SKM-1 treated with dmso at 0.1 percent for 144 hours (cell line): ENCODE measurements at regions not wholly inside any gene's neighbourhood (a gene's known extent, or its start where the extent isn't known, plus 50 kb on each side); places are given as distances from the start of the nearest gene placed in this dataset.
"Not testable (repeated sequence)": the region's sequence is repeated elsewhere in the genome, so short reads cannot be mapped to it uniquely, and the experiment has no call there.

Source experiments
- DNase-seq: peaks from one replicate; lab custom pipeline; 2025; ENCODE audit not compliant: unreplicated experiment; lab: John Stamatoyannopoulos, UW

DNA sequence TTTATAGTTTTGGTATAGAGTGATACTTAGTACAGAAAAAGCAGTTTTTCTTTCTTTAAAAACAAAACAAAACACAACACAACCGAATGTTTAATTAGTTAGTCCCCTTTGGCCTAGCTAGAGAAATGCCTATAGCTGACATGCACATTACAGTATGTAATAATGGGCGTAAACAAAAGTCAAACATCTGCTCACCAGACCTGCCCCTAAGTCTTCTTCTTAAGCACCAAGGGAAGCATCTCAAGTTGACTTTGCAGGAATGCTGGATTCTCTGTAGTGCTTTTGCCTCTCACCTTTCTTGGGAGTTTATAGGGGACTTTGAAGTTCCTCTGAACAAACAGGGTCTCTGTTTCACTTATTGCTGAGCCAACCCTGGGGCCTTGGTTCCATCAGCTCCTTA, 143.7 kb downstream of the TM2D1 start:
- DNase-seq = no peak

DNA sequence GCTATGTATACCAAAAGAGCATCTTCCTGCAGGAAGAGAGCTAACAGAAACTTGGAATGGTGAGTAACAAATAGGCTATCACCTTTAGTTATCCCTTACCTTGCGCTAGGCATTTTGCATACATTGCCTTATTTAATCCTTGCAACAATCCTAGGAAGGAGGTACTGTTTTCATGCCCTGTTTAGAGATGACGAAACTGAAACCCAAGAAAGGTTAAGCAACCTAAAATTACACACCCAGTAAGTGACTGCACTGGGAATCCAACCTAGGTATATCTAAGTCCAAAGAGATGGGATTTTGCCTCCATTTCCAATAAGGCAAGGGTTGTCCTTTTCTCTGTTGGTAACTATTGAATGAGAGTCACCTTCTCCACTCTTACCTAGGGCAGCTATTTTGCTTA, 144.5 kb downstream of the TM2D1 start:
- DNase-seq = no peak

DNA sequence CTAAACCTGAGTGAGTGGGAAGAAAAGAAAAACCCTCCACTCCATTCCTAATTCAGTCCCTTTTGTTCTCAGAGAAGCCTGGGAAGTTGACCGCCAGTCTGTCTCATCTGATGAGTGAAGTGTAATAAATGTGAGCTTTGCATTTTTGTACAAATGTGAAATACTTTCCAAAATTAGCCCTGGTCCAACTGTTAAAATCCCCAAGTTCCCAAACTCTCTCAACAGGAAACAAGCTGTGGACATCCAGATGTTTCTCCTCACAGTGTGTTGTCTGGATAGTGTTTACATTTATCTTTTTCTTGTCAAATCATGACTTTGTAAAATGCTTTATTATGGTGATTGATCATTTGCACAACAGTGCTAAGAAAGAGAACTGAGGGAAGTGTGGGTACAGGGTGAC, 145.1 kb downstream of the TM2D1 start:
- no peak for DNase-seq

DNA sequence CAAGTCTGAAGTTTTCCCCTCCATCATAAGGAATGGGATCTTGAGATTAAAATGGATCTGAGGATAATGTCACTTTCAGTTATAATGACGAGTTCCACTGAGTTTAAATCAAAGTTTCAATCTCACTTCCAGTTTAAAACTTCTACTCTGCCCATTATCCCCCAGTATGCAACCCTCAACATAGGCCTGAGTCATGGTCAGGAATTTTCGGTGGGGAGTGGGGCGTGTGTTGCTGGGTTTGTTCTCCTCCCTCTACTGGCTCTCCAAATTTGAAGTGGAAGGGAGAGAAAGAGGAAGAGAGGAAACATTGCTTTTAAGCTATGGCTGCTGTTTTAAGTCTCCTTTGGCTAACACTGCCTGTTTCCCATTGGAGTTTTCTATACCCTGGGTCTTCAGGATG, 152.9 kb downstream of the TM2D1 start:
- no peak for DNase-seq

DNA sequence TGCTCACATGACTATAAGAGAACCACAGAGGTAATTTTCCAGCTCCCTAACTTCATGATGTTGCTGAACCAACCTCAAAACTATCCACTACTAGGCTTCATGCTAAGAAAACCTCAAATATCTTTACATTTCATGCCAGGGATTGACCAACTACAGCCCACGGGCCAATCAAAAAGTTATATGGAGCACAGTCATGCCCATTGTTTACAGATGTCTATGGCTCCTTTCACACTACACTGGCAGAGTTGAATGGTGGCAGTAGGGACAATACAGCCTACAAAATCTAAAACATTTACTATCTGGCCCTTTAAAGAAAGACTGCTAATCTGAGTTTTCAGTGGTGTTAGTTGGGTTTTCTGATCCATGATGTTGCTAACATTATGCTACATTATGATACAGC, 154.8 kb downstream of the TM2D1 start:
- no peak for DNase-seq

DNA sequence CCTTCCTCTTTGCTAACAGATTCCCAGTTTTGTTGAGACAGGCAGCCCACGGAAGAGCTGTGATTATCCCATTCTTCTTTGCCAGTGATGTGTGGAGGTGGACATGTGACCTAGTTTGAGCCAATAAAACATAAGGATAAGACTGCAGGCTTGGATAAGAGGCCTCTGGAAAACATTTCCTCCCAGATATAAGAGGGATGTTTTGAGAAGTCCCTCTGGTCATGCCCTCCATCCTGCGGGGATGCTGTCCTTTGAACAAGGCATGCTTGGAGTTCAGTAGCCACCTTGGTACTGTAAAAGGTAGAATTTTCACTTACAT, 155.7 kb downstream of the TM2D1 start:
- no peak for DNase-seq

DNA sequence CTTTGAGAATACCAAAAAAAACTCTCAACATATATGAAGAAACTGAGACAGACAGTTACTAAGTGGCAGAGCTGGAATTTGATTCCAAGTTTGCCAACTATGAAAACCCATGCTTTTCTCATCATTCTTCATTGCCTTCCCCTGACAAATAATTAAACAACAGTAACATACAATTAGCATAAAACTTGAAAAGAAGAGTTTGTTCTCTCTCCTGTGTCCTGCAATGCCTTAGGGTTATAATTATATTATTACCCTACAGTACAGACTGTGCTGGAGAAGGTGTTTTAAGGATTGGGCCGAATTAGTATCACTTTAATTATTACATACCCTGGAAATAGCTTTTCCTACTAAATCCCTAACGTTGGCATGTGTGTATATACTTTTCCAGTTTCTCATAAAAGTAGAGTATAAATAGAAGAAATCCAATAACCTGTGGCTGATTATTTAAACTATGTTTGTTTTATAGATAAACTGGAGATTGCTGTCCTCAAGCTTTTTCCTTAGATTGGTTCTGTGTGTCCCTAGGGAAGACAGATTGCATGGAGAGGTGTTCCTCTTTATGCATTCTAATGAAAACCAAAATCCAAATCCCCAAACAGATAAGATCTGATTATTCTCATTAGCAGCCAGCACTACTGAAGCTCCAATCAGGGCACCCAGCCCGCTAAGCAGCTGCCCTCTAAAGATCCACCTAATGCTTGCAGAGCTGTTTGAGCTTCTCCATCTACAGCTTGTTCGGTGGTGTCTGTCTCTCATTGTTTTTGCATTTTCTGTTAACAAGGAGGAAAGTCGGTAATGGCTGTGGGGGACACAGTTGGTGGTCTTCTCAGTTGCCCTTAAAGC, 156.3 kb downstream of the TM2D1 start:
- no peak for DNase-seq

DNA sequence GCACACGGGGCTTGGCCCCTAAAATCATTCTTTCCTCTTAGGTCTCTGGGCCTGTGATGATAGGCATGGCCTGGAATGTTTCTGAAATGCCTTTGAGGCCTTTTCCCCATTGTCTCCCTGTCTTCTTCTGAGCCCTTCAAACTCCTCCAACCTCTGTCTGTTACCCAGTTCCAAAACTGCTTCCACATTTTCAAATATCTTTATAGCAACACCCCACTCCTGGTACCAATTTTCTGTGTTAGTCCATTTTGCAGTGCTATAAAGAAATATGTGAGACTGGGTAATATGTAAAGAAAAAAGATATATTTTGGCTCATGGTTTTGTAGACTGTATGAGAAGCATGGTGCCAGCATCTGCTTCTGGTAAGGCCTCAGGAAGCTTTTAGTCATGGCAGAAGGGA, 158.8 kb downstream of the TM2D1 start:
- DNase-seq = no peak

DNA sequence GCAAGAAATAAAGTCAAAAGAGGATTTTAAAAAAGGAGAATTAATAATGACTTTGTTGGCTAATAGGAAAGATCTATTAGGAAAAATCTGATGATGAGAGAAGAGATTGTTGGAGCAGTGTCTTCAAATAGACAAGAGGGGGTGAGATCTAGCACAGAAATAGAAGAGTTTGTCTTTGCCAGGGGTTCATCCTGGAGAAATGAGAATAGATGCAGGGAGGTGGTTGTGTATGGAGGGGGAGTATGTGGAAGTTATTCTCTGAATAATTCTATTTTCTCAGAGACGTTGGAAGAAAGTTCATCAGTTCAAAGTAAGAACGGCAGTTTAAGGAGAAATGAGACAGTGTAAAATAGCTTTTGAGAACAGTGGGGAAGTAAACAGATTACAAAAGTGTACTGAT, 161.3 kb downstream of the TM2D1 start:
- DNase-seq = no peak

DNA sequence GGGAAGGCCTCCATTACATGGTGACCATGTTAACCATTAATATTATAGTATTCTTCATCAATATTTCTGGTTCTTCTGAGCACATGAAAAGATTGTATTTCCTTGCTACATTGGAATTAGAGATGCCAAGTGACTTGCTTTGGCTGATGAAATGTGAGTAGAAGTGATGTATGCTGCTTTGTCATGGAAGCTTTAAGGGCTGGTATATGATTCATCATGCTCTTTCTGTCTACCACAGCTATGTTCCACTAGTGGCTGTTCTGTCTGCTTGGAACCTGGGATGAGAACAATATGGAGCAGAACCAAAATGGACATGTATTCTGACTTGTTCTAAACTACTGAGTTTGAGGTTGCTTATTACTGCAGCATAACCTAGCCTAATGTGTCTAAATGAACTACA, 163.3 kb downstream of the TM2D1 start:
- DNase-seq = no peak

DNA sequence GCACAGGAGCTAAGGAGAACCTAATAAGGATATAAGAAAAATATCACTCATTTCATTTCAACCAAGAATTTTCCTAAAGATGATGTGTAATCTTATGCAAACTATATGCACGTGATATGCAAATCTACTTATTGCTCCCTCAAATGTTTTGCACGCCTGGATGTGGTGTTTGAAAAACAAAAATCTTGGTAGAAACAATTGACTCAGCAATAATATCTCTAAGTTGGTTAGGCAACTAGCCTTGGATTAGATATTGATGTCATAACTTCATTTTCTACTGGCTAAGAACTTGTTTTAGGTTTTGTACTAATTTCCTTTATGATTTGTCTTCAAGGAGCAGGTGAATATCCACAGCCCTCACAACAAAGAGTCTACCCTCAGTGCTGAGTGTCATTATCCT, 164.6 kb downstream of the TM2D1 start:
- no peak for DNase-seq

DNA sequence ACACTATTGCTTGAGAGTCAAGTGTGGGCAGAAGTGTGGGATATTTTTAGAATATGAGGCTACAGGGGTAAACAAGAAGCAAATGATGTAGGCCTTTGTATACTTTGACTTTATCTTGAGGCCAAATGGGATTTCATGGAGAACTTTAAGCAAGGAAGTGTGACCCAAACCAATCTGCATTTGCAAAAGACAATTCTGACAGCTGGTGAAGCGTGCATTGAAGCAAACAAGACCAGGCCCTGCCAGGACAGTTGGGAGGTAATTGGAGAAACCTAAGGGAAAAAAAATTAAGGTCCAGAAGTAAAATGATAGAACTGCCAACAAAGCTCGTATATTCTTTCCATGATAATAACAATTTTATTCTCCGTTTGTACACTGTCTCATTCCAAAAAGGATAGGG, 168.3 kb downstream of the TM2D1 start:
- no peak for DNase-seq

DNA sequence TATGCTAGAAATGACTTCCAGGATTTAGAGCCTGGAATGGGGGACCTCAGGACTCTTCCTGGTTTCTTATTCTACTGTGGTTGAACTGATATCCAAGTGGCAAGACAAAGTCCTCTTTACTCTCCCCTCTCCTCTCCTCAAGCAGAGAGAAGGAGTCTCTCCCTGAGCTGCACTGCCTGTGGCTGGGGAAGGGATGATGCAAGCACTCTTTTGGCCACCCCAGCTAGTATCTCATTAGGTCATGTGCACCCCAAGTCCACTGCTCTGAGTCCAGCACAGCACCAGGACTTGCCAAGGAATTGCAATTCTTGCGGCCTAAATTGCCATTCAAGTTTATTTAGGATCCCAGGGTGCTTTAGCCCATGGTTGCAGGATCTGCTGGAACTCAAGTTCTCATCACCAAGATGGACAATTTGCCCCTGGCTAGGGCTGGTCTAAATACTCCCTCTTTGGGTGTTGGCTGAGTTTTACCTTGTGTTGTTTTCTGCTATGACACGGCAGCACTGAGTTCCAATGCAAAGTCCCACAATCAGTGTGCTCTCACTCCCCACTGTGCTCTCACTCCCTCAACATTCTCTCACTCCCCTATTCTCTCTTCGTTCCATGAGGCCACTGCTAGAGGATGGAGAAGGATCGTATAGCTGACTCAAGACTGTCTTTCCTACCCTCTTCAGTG, 172.2 kb downstream of the TM2D1 start:
- no peak for DNase-seq

DNA sequence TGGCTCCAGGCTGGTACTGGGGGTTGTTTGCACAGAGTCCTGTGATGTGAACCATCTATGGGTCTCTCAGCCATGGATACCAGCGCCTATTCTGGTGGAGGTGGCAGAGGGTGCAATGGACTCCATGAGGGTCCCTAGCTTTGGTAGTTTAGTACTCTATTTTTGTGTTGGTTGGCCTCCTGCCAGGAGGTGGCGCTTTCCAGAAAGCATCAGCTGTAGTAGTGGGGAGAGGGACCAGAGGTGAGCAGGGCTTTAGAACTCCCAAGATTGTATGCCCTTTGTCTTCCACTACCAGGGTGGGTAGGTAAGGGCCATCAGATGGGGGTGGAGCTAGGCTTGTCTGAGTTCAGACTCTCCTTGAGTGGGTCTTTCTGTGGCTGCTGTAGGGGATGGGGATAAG, 177.6 kb downstream of the TM2D1 start:
- DNase-seq = not testable (repeated sequence)

DNA sequence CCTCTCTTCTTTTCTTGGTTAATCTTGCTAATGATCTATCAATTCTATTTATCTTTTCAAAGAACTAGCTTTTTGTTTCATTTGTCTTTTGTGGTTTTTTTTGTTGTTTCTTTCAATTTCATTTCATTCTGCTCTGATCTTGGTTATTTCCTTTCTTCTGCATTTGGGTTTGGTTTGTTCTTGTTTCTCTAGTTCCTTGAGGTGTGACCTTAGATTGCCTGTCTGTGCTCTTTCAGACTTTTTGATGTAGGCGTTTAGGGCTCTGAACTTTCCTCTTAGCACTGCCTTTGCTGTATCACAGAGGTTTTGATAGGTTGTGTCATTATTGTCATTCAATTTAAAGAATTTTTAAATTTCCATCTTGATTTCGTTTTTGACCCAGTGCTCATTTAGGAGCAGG, 180.1 kb downstream of the TM2D1 start:
- DNase-seq = not testable (repeated sequence)

DNA sequence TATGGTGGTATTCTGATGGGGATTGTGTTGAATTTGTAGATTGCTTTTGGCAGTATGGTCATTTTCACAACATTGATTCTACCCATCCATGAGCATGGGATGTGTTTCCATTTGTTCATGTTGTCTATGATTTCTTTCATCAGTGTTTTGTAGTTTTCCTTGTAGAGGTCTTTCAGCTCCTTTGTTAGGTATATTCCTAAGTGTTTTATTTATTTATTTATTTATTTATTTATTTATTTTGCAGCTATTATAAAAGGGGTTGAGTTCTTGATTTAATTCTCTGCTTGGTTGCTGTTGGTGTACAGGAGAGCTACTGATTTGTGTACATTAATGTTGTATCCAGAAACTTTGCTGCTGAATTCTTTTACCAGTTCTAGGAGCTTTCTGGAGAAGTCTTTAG, 181.4 kb downstream of the TM2D1 start:
- not testable (repeated sequence) for DNase-seq

DNA sequence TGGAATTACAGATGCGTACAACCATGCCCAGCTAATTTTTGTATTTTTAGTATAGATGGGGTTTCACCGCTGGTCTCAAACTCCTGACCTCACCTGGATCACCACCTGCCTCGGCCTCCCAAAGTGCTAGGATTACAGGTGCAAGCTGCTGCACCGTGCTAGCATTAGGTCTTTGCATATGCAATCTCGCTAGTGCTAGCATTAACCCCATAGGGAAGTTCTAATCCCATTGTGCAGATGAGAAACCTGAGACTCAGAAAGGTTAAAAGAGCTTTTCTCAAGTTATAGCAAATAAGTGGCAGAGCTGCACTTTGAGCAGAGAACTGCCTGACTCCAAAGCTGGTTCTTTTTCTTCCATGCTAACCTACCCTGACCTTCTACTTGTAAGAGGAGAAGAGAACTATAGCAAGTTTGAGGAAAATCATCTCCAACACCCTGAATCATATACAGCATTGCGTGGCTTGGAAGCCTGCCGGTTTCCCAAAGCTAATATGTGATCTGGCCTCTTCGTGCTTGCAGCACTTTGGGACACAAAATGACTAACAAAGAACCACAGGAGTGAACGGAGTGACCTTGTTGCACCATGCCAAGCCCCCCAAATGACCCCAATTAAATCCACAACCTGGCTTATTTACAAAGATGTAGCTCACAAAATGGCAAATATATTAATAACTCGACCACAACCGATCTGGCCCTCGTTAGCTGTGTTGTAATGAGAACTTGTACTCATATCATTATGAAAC, 185.1 kb downstream of the TM2D1 start:
- no peak for DNase-seq

DNA sequence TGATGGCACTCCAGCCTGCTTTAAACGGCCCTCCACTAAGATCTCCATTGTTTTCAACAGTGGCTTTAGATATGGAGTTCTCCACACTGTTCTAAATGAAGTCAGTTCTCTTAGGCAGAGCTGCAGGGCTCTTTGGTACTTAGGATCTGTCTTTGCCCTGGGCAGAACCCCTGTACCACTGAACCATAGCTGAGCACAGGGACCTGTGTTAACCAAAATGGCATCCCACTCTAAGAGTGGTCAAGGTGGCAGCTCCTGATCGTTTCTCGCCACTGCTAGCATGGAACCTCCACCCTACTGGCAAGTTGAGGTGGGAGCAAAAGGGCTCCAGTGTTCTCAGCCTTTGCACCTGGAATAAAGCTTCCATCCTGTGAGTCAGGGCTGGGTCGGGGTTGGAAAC, 186.7 kb downstream of the TM2D1 start:
- DNase-seq = no peak

DNA sequence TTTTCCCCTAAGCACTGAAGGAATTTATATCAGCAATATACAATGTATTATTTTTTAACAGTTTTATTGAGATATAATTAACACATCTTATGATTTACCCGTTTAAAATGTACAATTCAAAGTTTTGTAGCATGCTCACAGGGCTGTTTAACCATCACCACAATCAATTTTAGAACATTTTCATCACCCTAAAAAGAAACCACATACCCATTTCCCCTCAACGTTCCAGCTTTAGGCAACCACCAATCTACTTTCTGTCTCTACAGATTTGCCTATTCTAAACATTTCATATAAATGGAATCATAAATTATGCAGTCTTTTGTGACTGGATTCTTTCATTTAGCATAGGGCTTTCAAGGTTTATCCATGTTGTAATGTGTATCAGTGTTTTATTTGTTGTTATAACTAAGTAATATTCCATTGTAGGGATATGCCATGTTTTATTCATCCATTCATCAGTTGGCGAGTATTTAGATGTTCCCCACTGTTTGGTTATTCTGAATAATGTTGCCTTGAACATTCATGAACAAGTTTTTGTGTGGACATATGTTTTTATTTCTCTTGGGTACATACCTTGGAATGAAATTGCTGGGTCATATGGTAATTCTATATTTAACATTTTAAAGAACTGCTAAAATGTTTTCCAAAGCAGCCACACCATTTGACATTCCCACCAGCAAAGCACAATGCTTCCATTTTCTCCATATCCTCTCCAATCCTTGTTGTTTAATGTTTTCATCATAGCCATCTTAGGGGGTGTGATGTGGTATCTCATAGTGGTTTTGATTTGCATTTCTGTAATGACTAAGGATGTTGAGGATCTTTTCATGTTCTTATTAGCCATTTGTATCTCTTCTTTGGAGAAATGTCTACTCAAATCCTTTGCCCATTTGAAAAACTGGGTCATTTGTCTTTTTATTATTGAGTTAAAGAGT, 188.5 kb downstream of the TM2D1 start:
- no peak for DNase-seq

DNA sequence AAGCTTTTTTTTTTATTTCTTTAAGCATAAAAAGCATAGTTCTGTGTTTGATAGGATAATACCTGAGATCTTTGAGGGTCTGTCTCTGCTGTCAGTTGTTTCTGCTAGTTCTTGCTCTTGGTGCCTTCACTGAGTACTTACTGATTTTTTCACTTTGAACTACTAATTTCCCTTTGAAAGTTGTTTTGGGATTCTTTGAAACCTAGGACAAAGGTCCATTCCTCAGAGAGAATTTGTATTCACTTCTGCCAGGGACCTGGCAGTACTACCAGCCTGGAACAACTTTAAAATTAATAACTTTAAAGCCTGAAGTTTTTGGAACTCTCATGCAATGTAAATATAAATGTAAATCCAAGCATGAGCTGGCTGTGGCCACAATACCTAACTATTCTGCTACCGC, 190.1 kb downstream of the TM2D1 start:
- no peak for DNase-seq

DNA sequence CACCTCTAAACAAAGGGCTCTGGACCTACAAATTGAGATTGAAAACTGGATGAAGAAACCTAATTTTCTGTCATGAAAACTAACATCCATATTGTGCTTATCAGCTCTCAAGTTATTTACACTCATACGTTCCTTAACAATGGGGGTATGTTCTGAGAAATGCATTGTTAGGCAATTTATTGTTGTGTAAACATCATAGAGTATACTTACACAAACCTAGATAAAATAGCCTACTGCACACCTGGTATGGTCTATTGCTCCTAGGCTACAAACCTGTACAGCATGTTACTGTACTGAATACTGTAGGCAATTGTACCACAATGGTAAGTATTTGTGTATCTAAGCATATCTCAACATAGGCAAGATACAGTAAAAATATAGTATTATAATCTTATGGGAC, 191.4 kb downstream of the TM2D1 start:
- no peak for DNase-seq
